ENCODE measurements at regions not wholly inside any gene's neighbourhood (a gene's known extent, or its start where the extent isn't known, plus 50 kb on each side); places are given as distances from the start of the nearest gene placed in this dataset.

- Histone ChIP-seq H3K27me3 (ENCODE audit: insufficient read depth) (no peaks in the 10 kb centered on the region), H3F3A (replicated peaks; ENCODE audit: insufficient read depth) (no peaks in the 10 kb centered on the region), H3K36me3 (replicated peaks in 1 of 2; ENCODE audit: control insufficient read depth in 1 of 2, insufficient read depth in 2 of 2, low read length in 1 of 2) (no peaks in the 10 kb centered on the region), H3K4me1 (ENCODE audit: control insufficient read depth in 1 of 2, insufficient read depth in 2 of 2, low read depth in 1 of 2, low read length in 1 of 2) (no peaks in the 10 kb centered on the region), H4K20me1 (ENCODE audit: insufficient read depth) (no peaks in the 10 kb centered on the region), H3K27ac (ENCODE audit: low read depth in 2 of 2, low read length in 1 of 2) (no peak overlapping the region), H3K4me2 (no peak overlapping the region), H3K79me2 (ENCODE audit: insufficient read depth) (no peaks in the 10 kb centered on the region), H3K9me2 (no peaks in the 10 kb centered on the region), H3K9me3 (no peaks in the 10 kb centered on the region), H3K9ac (no peak overlapping the region), H3K4me3 (ENCODE audit: low read depth in 2 of 2, low read length in 1 of 2) (no peak overlapping the region), H2AFZ (ENCODE audit: low read depth) (no peak overlapping the region)
- no peak for DNase-seq
- CTCF ChIA-PET: interaction anchor here (0.6 kb wide), 1 partner anchor 523 kb away, joined by 3 read pairs; no protein-coding TSS in a partner anchor
- TF ChIP-seq GABPA (IDR thresholded peaks at IDR 0.05; ENCODE audit: low read depth) (no peak), USF2 (IDR thresholded peaks at IDR 0.05; ENCODE audit: borderline replicate concordance, low read depth, low read length) (no peak), RCOR1 (IDR thresholded peaks at IDR 0.05; ENCODE audit: low read length) (no peak), TEAD4 (IDR thresholded peaks at IDR 0.05; ENCODE audit: borderline replicate concordance, insufficient read depth) (no peak), NFIC (IDR thresholded peaks at IDR 0.05; ENCODE audit: borderline replicate concordance) (no peak), CHD2 (IDR thresholded peaks at IDR 0.05; ENCODE audit: low read length, partially characterized antibody) (no peak), JUND (IDR thresholded peaks at IDR 0.05) (no peak), TAF1 (IDR thresholded peaks at IDR 0.05; ENCODE audit: borderline replicate concordance, low read depth, low read length) (no peak), EZH2phosphoT487 (IDR thresholded peaks at IDR 0.05; ENCODE audit: borderline replicate concordance, low read depth) (no peak), CTCF (IDR thresholded peaks at IDR 0.05) (no peak), ELF1 (IDR thresholded peaks at IDR 0.05) (no peak), PBX3 (IDR thresholded peaks at IDR 0.05) (no peak), MAX (IDR thresholded peaks at IDR 0.05; ENCODE audit: low read depth) (no peak)
- POLR2A ChIA-PET: no interaction called here
- 59% methylated on average over 1 of the region's 1 CpG for WGBS (ENCODE audit: low lambda C conversion rate)
Measured at GRCh38 chr6:119676230-119676629, 326.7 kb upstream of the MAN1A1 start.

- Histone ChIP-seq H3K79me2 (ENCODE audit: insufficient read depth) (no peaks in the 10 kb centered on the region), H3K4me2 (no peak overlapping the region), H3K9me2 (no peaks in the 10 kb centered on the region), H3K9ac (no peak overlapping the region), H3K4me3 (ENCODE audit: low read depth in 2 of 2, low read length in 1 of 2) (no peak overlapping the region), H3K27ac (ENCODE audit: low read depth in 2 of 2, low read length in 1 of 2) (no peak overlapping the region), H3K36me3 (replicated peaks in 1 of 2; ENCODE audit: control insufficient read depth in 1 of 2, insufficient read depth in 2 of 2, low read length in 1 of 2) (no peaks in the 10 kb centered on the region), H3K9me3 (no peaks in the 10 kb centered on the region), H3K27me3 (ENCODE audit: insufficient read depth) (no peaks in the 10 kb centered on the region), H2AFZ (ENCODE audit: low read depth) (no peak overlapping the region), H3K4me1 (ENCODE audit: control insufficient read depth in 1 of 2, insufficient read depth in 2 of 2, low read depth in 1 of 2, low read length in 1 of 2) (no peaks in the 10 kb centered on the region; a peak in 2 of 4 replicates), H4K20me1 (ENCODE audit: insufficient read depth) (no peaks in the 10 kb centered on the region), H3F3A (replicated peaks; ENCODE audit: insufficient read depth) (no peaks in the 10 kb centered on the region)
- ChIA-PET POLR2A (interaction anchor here (0.6 kb wide), 1 partner anchor 32 kb away, joined by 3 read pairs; no protein-coding TSS in a partner anchor), CTCF (no interaction called here)
- no peak for DNase-seq
- no peak for TF ChIP-seq POLR2AphosphoS5 (IDR thresholded peaks at IDR 0.05; ENCODE audit: low read depth, low read length)
- TF ChIP-seq RAD21 (IDR thresholded peaks at IDR 0.05; ENCODE audit: low read length): no peak
- no peak for TF ChIP-seq PBX3 (IDR thresholded peaks at IDR 0.05)
- no peak for TF ChIP-seq EP300 (IDR thresholded peaks at IDR 0.05; ENCODE audit: borderline replicate concordance in 1 of 2, low read depth in 1 of 2, low read length in 1 of 2)
- TF ChIP-seq TCF12 (IDR thresholded peaks at IDR 0.05): no peak
- TF ChIP-seq MAX (IDR thresholded peaks at IDR 0.05; ENCODE audit: low read depth): no peak
- no peak for TF ChIP-seq USF2 (IDR thresholded peaks at IDR 0.05; ENCODE audit: borderline replicate concordance, low read depth, low read length)
- TF ChIP-seq MXI1 (IDR thresholded peaks at IDR 0.05; ENCODE audit: low read depth, low read length): no peak
- no peak for TF ChIP-seq MEF2A (IDR thresholded peaks at IDR 0.05; ENCODE audit: borderline replicate concordance, low read depth)
- no peak for TF ChIP-seq CTCF (IDR thresholded peaks at IDR 0.05)
- no peak for TF ChIP-seq SMC3 (IDR thresholded peaks at IDR 0.05; ENCODE audit: low read depth, low read length)
Measured at GRCh38 chr6:119673741-119674140, 324.2 kb upstream of the MAN1A1 start.
